KMS-11 (cell line): ENCODE measurements at regions not wholly inside any gene's neighbourhood (a gene's known extent, or its start where the extent isn't known, plus 50 kb on each side); places are given as distances from the start of the nearest gene placed in this dataset.

Source experiments
- H2AFZ ChIP-seq: fragments of 200-600 bp; sonication (generic); 2 replicates; pipeline ENCODE4 v1.6.1; 2016; ENCODE audit warnings: antibody characterized with exemption, mixed run types, low read depth
- H3K27ac ChIP-seq: fragments of 200-600 bp; sonication (generic); 2 replicates; pipeline ENCODE4 v1.6.1; 2016; ENCODE audit warnings: mild to moderate bottlenecking, mixed run types
- H3K27me3 ChIP-seq: fragments of 200-600 bp; sonication (generic); 2 replicates; pipeline ENCODE4 v1.6.1; 2017; ENCODE audit warnings: mild to moderate bottlenecking, low read depth, mixed run types, moderate library complexity; ENCODE audit not compliant: insufficient read depth
- H3K36me3 ChIP-seq: fragments of 200-600 bp; sonication (generic); 2 replicates; pipeline ENCODE4 v1.6.1; 2017; ENCODE audit warnings: mild to moderate bottlenecking, mixed run types; ENCODE audit not compliant: insufficient read depth
- H3K4me1 ChIP-seq: fragments of 200-600 bp; sonication (generic); 2 replicates; pipeline ENCODE4 v1.6.1; 2016; ENCODE audit warnings: mild to moderate bottlenecking, low read depth, mixed run types; ENCODE audit not compliant: poor library complexity, severe bottlenecking
- H3K4me2 ChIP-seq: fragments of 200-600 bp; sonication (generic); 2 replicates; pipeline ENCODE4 v1.7.0; 2016; ENCODE audit warnings: mild to moderate bottlenecking, mixed run types
- H3K4me3 ChIP-seq: fragments of 200-600 bp; sonication (generic); IDR thresholded peaks from 2 replicates; pipeline ENCODE4 v1.6.1; 2017; ENCODE audit warnings: low read depth, low read length, mixed read lengths; ENCODE audit not compliant: insufficient read depth
- H3K79me2 ChIP-seq: fragments of 200-600 bp; sonication (generic); 2 replicates; pipeline ENCODE4 v1.6.1; 2016; ENCODE audit warnings: low read depth, mixed run types; ENCODE audit not compliant: insufficient read depth
- H3K9ac ChIP-seq: fragments of 200-600 bp; sonication (generic); 2 replicates; pipeline ENCODE4 v1.6.1; 2016; ENCODE audit warnings: mild to moderate bottlenecking, mixed run types
- H4K20me1 ChIP-seq: fragments of 200-600 bp; sonication (generic); 2 replicates; pipeline ENCODE4 v1.6.1; 2016; ENCODE audit warnings: mild to moderate bottlenecking, mixed run types; ENCODE audit not compliant: insufficient read depth
- CTCF ChIP-seq: fragments of 200-600 bp; sonication (generic); conservative IDR thresholded peaks from 2 replicates; pipeline ENCODE4 v1.6.1; 2017; ENCODE audit warnings: low read depth, mild to moderate bottlenecking, antibody characterized with exemption, low read length, moderate library complexity, mixed read lengths

DNA sequence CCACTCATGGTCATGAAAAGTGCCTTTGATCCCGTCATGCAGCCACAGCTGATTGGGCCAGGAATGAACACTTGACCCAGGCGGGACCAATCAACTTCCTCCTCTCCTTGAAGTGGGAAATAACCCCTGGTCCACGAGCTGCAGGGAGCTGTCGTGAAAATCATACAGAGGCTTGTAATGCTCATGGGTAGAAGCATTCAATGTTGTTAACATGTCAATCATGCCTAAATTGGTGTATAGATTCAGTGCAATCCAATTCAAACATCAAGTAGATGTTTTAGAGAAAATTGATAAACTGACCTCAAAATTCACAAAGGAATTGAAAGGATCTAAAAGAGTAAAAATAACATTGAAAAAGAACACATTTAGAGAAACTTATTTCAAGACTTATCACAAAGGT, 1019.0 kb upstream of the TMEM132C start:
- H3K36me3 ChIP-seq, result no peaks in the 10 kb centered on the region
- H3K9ac ChIP-seq, result no peak overlapping the region
- H4K20me1 ChIP-seq, result no peaks in the 10 kb centered on the region
- H3K79me2 ChIP-seq, result no peaks in the 10 kb centered on the region
- no peaks in the 10 kb centered on the region for H3K27me3 ChIP-seq
- TF ChIP-seq CTCF, result no peak
- H3K4me2 ChIP-seq, result no peak overlapping the region
- H3K4me1 ChIP-seq, result no peaks in the 10 kb centered on the region
- no peak overlapping the region for H3K4me3 ChIP-seq
- no peak overlapping the region for H2AFZ ChIP-seq
- no peak overlapping the region for H3K27ac ChIP-seq

GRCh38 chr12:127249428-127249827, 1017.5 kb upstream of the TMEM132C start:
- TF ChIP-seq CTCF, result no peak

GRCh38 chr12:127253797-127254327, 1013.1 kb upstream of the TMEM132C start:
- Histone ChIP-seq H3K4me2 (no peak overlapping the region), H4K20me1 (no peaks in the 10 kb centered on the region), H3K79me2 (no peaks in the 10 kb centered on the region), H3K27ac (no peak overlapping the region), H2AFZ (no peak overlapping the region), H3K36me3 (no peaks in the 10 kb centered on the region), H3K27me3 (no peaks in the 10 kb centered on the region), H3K4me1 (no peaks in the 10 kb centered on the region), H3K9ac (no peak overlapping the region), H3K4me3 (no peak overlapping the region)
- TF ChIP-seq CTCF, result no peak

More at GRCh38 chr12:127249428-127249827, 1017.5 kb upstream of the TMEM132C start:
- Histone ChIP-seq H3K79me2 (no peaks in the 10 kb centered on the region), H4K20me1 (no peaks in the 10 kb centered on the region), H3K4me3 (no peak overlapping the region), H3K4me2 (no peak overlapping the region), H3K9ac (no peak overlapping the region), H3K36me3 (no peaks in the 10 kb centered on the region), H3K27me3 (no peaks in the 10 kb centered on the region), H3K27ac (no peak overlapping the region), H2AFZ (no peak overlapping the region), H3K4me1 (no peaks in the 10 kb centered on the region)

DNA sequence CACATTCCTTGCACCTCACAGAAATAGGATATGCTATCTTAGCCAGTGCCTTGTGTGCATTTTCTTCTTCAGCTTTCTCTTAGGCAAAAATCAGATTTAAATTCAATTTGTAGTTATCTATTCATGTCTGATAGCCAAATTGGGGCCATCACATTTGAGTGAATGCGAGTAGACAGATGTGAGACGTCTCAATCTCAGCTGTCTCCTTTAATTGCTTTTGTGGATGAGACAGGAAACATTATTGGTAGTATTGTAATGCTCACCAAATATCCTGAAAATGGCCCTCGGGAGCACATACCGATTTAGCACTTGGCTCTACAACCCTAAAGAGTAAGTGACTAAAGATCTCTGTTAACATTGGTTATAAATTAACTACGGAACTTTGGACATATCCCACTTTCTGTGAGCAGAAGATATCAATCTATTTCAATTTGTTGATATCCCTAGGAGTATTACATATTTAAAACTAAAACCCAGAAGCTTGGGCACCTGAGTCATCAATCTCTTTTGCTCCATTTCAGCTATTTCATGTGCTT, 1012.5 kb upstream of the TMEM132C start:
- Histone ChIP-seq H3K79me2 (no peaks in the 10 kb centered on the region), H3K4me1 (no peaks in the 10 kb centered on the region), H2AFZ (no peak overlapping the region), H3K27ac (no peak overlapping the region), H4K20me1 (no peaks in the 10 kb centered on the region), H3K27me3 (no peaks in the 10 kb centered on the region), H3K4me2 (no peak overlapping the region), H3K4me3 (no peak overlapping the region), H3K9ac (no peak overlapping the region), H3K36me3 (no peaks in the 10 kb centered on the region)
- TF ChIP-seq CTCF, result no peak
